ENCODE measurements at regions not wholly inside any gene's neighbourhood (a gene's known extent, or its start where the extent isn't known, plus 50 kb on each side); places are given as distances from the start of the nearest gene placed in this dataset.

- no peak overlapping the region for H4K5ac ChIP-seq (ENCODE audit: low read length)
- H2BK120ac ChIP-seq (ENCODE audit: low read depth, low read length): no peak overlapping the region
- no peaks in the 10 kb centered on the region for H3K79me2 ChIP-seq (ENCODE audit: control insufficient read depth, insufficient read depth, low read length)
- H2BK15ac ChIP-seq (replicated peaks; ENCODE audit: low read depth): no peak overlapping the region
- no peak overlapping the region for H3K9ac ChIP-seq (ENCODE audit: low read length)
- no peak overlapping the region for H2AK5ac ChIP-seq (ENCODE audit: low read length)
- no peak overlapping the region for H3K18ac ChIP-seq (ENCODE audit: low read length)
- H3K79me1 ChIP-seq (ENCODE audit: low read length): no peaks in the 10 kb centered on the region
- no peak overlapping the region for H3K4me3 ChIP-seq (ENCODE audit: low read length)
- no peak overlapping the region for H3K56ac ChIP-seq (ENCODE audit: low read length)
- H3K4ac ChIP-seq (ENCODE audit: low read depth, low read length): no peak overlapping the region
- DNase-seq: peak; percentile 40
- no peaks in the 10 kb centered on the region for H3K27me3 ChIP-seq (ENCODE audit: insufficient read depth, low read length, poor library complexity)
- no peak overlapping the region for H3K23ac ChIP-seq (ENCODE audit: low read length)
- no peaks in the 10 kb centered on the region for H3K4me1 ChIP-seq (ENCODE audit: control insufficient read depth, low read depth, low read length)
- no peak overlapping the region for H2BK5ac ChIP-seq (ENCODE audit: low read length)
- no peak overlapping the region for H4K8ac ChIP-seq (ENCODE audit: low read depth, low read length)
- no peak overlapping the region for H3K27ac ChIP-seq (ENCODE audit: low read depth, low read length)
- WGBS (ENCODE audit: extremely low coverage, insufficient coverage, low lambda C conversion rate): no CpG with 5 or more reads among the region's 2 CpGs
- H3K4me2 ChIP-seq (ENCODE audit: low read length): no peak overlapping the region
- no peaks in the 10 kb centered on the region for H3K36me3 ChIP-seq (ENCODE audit: control insufficient read depth, insufficient read depth, low read length)
Measured at GRCh38 chr7:118104812-118105441, 79.0 kb upstream of the LSM8 start.

- H2BK5ac ChIP-seq (ENCODE audit: low read length): no peak overlapping the region
- H3K79me2 ChIP-seq (ENCODE audit: control insufficient read depth, insufficient read depth, low read length): no peaks in the 10 kb centered on the region
- H3K27ac ChIP-seq (ENCODE audit: low read depth, low read length): no peak overlapping the region
- H3K9ac ChIP-seq (ENCODE audit: low read length): no peak overlapping the region
- no peak overlapping the region for H2AK5ac ChIP-seq (ENCODE audit: low read length)
- H3K56ac ChIP-seq (ENCODE audit: low read length): no peak overlapping the region
- H2BK120ac ChIP-seq (ENCODE audit: low read depth, low read length): no peak overlapping the region
- no peak overlapping the region for H2BK15ac ChIP-seq (replicated peaks; ENCODE audit: low read depth)
- no peaks in the 10 kb centered on the region for H3K79me1 ChIP-seq (ENCODE audit: low read length)
- H3K23ac ChIP-seq (ENCODE audit: low read length): no peak overlapping the region
- no CpG with 5 or more reads among the region's 2 CpGs for WGBS (ENCODE audit: extremely low coverage, insufficient coverage, low lambda C conversion rate)
- no peaks in the 10 kb centered on the region for H3K36me3 ChIP-seq (ENCODE audit: control insufficient read depth, insufficient read depth, low read length)
- H3K18ac ChIP-seq (ENCODE audit: low read length): no peak overlapping the region
- no peak overlapping the region for H4K8ac ChIP-seq (ENCODE audit: low read depth, low read length)
- H3K27me3 ChIP-seq (ENCODE audit: insufficient read depth, low read length, poor library complexity): no peaks in the 10 kb centered on the region
- no peak overlapping the region for H3K4me3 ChIP-seq (ENCODE audit: low read length)
- H4K5ac ChIP-seq (ENCODE audit: low read length): no peak overlapping the region
- no peak overlapping the region for H3K4me2 ChIP-seq (ENCODE audit: low read length)
- H3K4ac ChIP-seq (ENCODE audit: low read depth, low read length): no peak overlapping the region
- DNase-seq: no peak
- H3K4me1 ChIP-seq (ENCODE audit: control insufficient read depth, low read depth, low read length): no peaks in the 10 kb centered on the region
Measured at GRCh38 chr7:118109607-118110006, 74.4 kb upstream of the LSM8 start.

- Histone ChIP-seq H3K9ac (ENCODE audit: low read length) (no peak overlapping the region), H2AK5ac (ENCODE audit: low read length) (no peak overlapping the region), H3K36me3 (ENCODE audit: control insufficient read depth, insufficient read depth, low read length) (no peaks in the 10 kb centered on the region), H2BK120ac (ENCODE audit: low read depth, low read length) (no peak overlapping the region), H3K4ac (ENCODE audit: low read depth, low read length) (no peak overlapping the region), H3K4me1 (ENCODE audit: control insufficient read depth, low read depth, low read length) (no peaks in the 10 kb centered on the region), H3K56ac (ENCODE audit: low read length) (no peak overlapping the region), H3K4me2 (ENCODE audit: low read length) (no peak overlapping the region), H3K4me3 (ENCODE audit: low read length) (no peak overlapping the region), H4K8ac (ENCODE audit: low read depth, low read length) (no peak overlapping the region), H3K79me1 (ENCODE audit: low read length) (no peaks in the 10 kb centered on the region), H3K23ac (ENCODE audit: low read length) (no peak overlapping the region), H3K27me3 (ENCODE audit: insufficient read depth, low read length, poor library complexity) (no peaks in the 10 kb centered on the region), H2BK5ac (ENCODE audit: low read length) (no peak overlapping the region), H4K5ac (ENCODE audit: low read length) (no peak overlapping the region), H3K18ac (ENCODE audit: low read length) (no peak overlapping the region), H2BK15ac (replicated peaks; ENCODE audit: low read depth) (no peak overlapping the region), H3K27ac (ENCODE audit: low read depth, low read length) (no peak overlapping the region), H3K79me2 (ENCODE audit: control insufficient read depth, insufficient read depth, low read length) (no peaks in the 10 kb centered on the region)
- WGBS (ENCODE audit: extremely low coverage, insufficient coverage, low lambda C conversion rate): no CpG with 5 or more reads among the region's 2 CpGs
- no peak for DNase-seq
Measured at GRCh38 chr7:118110178-118110925, 73.6 kb upstream of the LSM8 start.

- H3K4me3 ChIP-seq (ENCODE audit: low read length): no peak overlapping the region
- no peak overlapping the region for H2BK15ac ChIP-seq (replicated peaks; ENCODE audit: low read depth)
- no peak overlapping the region for H2BK5ac ChIP-seq (ENCODE audit: low read length)
- H2BK120ac ChIP-seq (ENCODE audit: low read depth, low read length): no peak overlapping the region
- H3K36me3 ChIP-seq (ENCODE audit: control insufficient read depth, insufficient read depth, low read length): no peaks in the 10 kb centered on the region
- H3K23ac ChIP-seq (ENCODE audit: low read length): no peak overlapping the region
- no peak overlapping the region for H3K27ac ChIP-seq (ENCODE audit: low read depth, low read length)
- H3K4ac ChIP-seq (ENCODE audit: low read depth, low read length): no peak overlapping the region
- no peak overlapping the region for H2AK5ac ChIP-seq (ENCODE audit: low read length)
- H3K56ac ChIP-seq (ENCODE audit: low read length): no peak overlapping the region
- H3K9ac ChIP-seq (ENCODE audit: low read length): no peak overlapping the region
- H3K27me3 ChIP-seq (ENCODE audit: insufficient read depth, low read length, poor library complexity): no peaks in the 10 kb centered on the region
- no peak overlapping the region for H3K18ac ChIP-seq (ENCODE audit: low read length)
- no peak overlapping the region for H4K5ac ChIP-seq (ENCODE audit: low read length)
- DNase-seq: no peak
- H3K4me1 ChIP-seq (ENCODE audit: control insufficient read depth, low read depth, low read length): no peaks in the 10 kb centered on the region
- H3K79me2 ChIP-seq (ENCODE audit: control insufficient read depth, insufficient read depth, low read length): no peaks in the 10 kb centered on the region
- no peak overlapping the region for H4K8ac ChIP-seq (ENCODE audit: low read depth, low read length)
- H3K4me2 ChIP-seq (ENCODE audit: low read length): no peak overlapping the region
- no CpG with 5 or more reads among the region's 2 CpGs for WGBS (ENCODE audit: extremely low coverage, insufficient coverage, low lambda C conversion rate)
- H3K79me1 ChIP-seq (ENCODE audit: low read length): no peaks in the 10 kb centered on the region
Measured at GRCh38 chr7:118111347-118111746, 72.6 kb upstream of the LSM8 start.

GRCh38 chr7:118114175-118114574 lies 69.8 kb upstream of the LSM8 start:
- H3K27me3 ChIP-seq (ENCODE audit: insufficient read depth, low read length, poor library complexity): no peaks in the 10 kb centered on the region
- no peak overlapping the region for H2BK120ac ChIP-seq (ENCODE audit: low read depth, low read length)
- H4K8ac ChIP-seq (ENCODE audit: low read depth, low read length): no peak overlapping the region
- no peak overlapping the region for H3K27ac ChIP-seq (ENCODE audit: low read depth, low read length)
- H3K56ac ChIP-seq (ENCODE audit: low read length): no peak overlapping the region
- no peak for DNase-seq
- no peak overlapping the region for H3K4me2 ChIP-seq (ENCODE audit: low read length)
- H3K4ac ChIP-seq (ENCODE audit: low read depth, low read length): no peak overlapping the region
- H3K79me2 ChIP-seq (ENCODE audit: control insufficient read depth, insufficient read depth, low read length): no peaks in the 10 kb centered on the region
- no peaks in the 10 kb centered on the region for H3K79me1 ChIP-seq (ENCODE audit: low read length)
- H2AK5ac ChIP-seq (ENCODE audit: low read length): no peak overlapping the region
- no peak overlapping the region for H2BK5ac ChIP-seq (ENCODE audit: low read length)
- H3K4me3 ChIP-seq (ENCODE audit: low read length): no peak overlapping the region
- no peaks in the 10 kb centered on the region for H3K4me1 ChIP-seq (ENCODE audit: control insufficient read depth, low read depth, low read length)
- no peaks in the 10 kb centered on the region for H3K36me3 ChIP-seq (ENCODE audit: control insufficient read depth, insufficient read depth, low read length)
- WGBS (ENCODE audit: extremely low coverage, insufficient coverage, low lambda C conversion rate): no CpG with 5 or more reads among the region's 10 CpGs
- H3K9ac ChIP-seq (ENCODE audit: low read length): no peak overlapping the region
- no peak overlapping the region for H4K5ac ChIP-seq (ENCODE audit: low read length)
- no peak overlapping the region for H3K23ac ChIP-seq (ENCODE audit: low read length)
- H2BK15ac ChIP-seq (replicated peaks; ENCODE audit: low read depth): no peak overlapping the region
- H3K18ac ChIP-seq (ENCODE audit: low read length): no peak overlapping the region

Measured in mesendoderm (in vitro differentiated cells).